HepG2 (cell line): ENCODE measurements at regions not wholly inside any gene's neighbourhood (a gene's known extent, or its start where the extent isn't known, plus 50 kb on each side); places are given as distances from the start of the nearest gene placed in this dataset.

Experiments
- PCBP1 ChIP-seq: fragments of 200-400 bp; formaldehyde crosslinking; IDR thresholded peaks from 2 replicates; pipeline ENCODE4 v1.6.1; 2017; ENCODE audit warnings: mild to moderate bottlenecking, low read depth, low read length, borderline replicate concordance
- PHF20 ChIP-seq: sonication (generic); formaldehyde crosslinking; IDR thresholded peaks from 2 replicates; pipeline ENCODE4 v1.5.0; 2020; ENCODE audit warnings: mild to moderate bottlenecking, missing genetic modification reagents
- SSRP1 ChIP-seq: IDR thresholded peaks from 2 replicates; pipeline ENCODE4 v1.6.1; 2016; ENCODE audit warnings: control low read depth
- ZFP37 ChIP-seq: sonication (generic); formaldehyde crosslinking; IDR thresholded peaks from 2 replicates; pipeline ENCODE4 v1.4.0; 2020; ENCODE audit warnings: missing genetic modification reagents, borderline replicate concordance
- ZNF180 ChIP-seq: sonication (generic); formaldehyde crosslinking; IDR thresholded peaks from 2 replicates; pipeline ENCODE4 v1.4.0; 2020; ENCODE audit warnings: low read depth, missing genetic modification reagents, borderline replicate concordance
- ZNF207 ChIP-seq: fragments of 450-650 bp; IDR thresholded peaks from 2 replicates; pipeline ENCODE4 v1.6.1; 2016; ENCODE audit warnings: antibody characterized with exemption, borderline replicate concordance
- ZNF230 ChIP-seq: sonication (generic); formaldehyde crosslinking; IDR thresholded peaks from 2 replicates; pipeline ENCODE4 v1.4.0; 2020; ENCODE audit warnings: mild to moderate bottlenecking, missing genetic modification reagents
- ZNF232 ChIP-seq: sonication (generic); formaldehyde crosslinking; IDR thresholded peaks from 2 replicates; pipeline ENCODE4 v1.4.0; 2020; ENCODE audit warnings: missing genetic modification reagents, borderline replicate concordance
- ZNF746 ChIP-seq: sonication (generic); formaldehyde crosslinking; IDR thresholded peaks from 2 replicates; pipeline ENCODE4 v1.8.0; 2022; ENCODE audit warnings: mild to moderate bottlenecking, missing genetic modification reagents
- TF ChIP-seq, protein P1 (sequence below): IDR thresholded peaks from 2 replicates; pipeline ENCODE4 v1.6.1; 2016; ENCODE audit warnings: low read depth, missing genetic modification reagents, missing compliant biosample characterization
- TF ChIP-seq, protein P2 (sequence below): sonication (generic); formaldehyde crosslinking; IDR thresholded peaks from 2 replicates; pipeline ENCODE4 v1.5.0; 2020; ENCODE audit warnings: missing genetic modification reagents
- TF ChIP-seq, protein P3 (sequence below): sonication (generic); formaldehyde crosslinking; IDR thresholded peaks from 2 replicates; pipeline ENCODE4 v1.5.0; 2020; ENCODE audit warnings: missing genetic modification reagents
- TF ChIP-seq, protein P4 (sequence below): sonication (generic); formaldehyde crosslinking; IDR thresholded peaks from 2 replicates; pipeline ENCODE4 v1.5.1; 2020; ENCODE audit warnings: mild to moderate bottlenecking, missing genetic modification reagents, borderline replicate concordance
- TF ChIP-seq, protein P5 (sequence below): IDR thresholded peaks from 2 replicates; pipeline ENCODE4 v1.6.1; 2016; ENCODE audit warnings: missing genetic modification reagents, missing compliant biosample characterization

DNA sequence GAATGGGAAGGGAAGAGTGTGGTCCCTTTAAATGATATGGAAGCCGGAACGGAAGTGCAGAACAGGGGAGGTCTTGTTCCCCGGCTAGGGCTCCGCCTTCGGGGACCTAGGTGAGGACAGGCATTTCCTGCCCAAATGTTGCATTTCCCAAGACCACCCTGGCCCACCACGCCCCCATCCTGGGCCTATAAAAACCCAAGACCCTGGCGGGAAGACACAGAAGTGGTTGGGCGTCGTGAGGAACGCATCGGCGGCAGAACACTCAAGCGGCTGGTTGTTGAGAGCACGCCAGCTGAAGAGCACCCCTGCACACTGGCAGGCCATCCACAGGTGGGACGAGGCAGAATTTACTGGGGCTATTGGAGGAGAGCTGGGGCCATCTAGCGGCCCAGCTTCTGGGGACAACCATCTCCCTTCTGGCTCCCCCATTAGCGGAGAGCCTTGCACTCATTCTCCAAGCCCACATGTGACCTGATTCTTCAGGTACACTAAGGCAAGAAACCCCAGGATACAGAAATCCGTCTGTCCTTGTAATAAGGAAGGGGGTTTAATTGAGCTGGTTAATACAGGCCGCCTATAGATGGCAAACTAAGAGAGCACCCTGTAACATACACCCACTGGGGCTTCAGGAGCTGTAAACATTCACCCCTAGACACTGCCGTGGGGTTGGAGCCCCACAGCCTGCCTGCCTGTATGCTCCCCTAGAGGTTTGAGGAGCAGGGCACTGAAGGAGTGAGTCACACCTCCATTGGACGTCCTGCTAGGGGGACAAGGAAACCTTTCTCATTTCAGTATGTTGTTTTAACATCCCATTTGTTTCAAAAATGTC is 1327.9 kb downstream of the BRINP3 start (continued):
- TF ChIP-seq, protein P1, sequence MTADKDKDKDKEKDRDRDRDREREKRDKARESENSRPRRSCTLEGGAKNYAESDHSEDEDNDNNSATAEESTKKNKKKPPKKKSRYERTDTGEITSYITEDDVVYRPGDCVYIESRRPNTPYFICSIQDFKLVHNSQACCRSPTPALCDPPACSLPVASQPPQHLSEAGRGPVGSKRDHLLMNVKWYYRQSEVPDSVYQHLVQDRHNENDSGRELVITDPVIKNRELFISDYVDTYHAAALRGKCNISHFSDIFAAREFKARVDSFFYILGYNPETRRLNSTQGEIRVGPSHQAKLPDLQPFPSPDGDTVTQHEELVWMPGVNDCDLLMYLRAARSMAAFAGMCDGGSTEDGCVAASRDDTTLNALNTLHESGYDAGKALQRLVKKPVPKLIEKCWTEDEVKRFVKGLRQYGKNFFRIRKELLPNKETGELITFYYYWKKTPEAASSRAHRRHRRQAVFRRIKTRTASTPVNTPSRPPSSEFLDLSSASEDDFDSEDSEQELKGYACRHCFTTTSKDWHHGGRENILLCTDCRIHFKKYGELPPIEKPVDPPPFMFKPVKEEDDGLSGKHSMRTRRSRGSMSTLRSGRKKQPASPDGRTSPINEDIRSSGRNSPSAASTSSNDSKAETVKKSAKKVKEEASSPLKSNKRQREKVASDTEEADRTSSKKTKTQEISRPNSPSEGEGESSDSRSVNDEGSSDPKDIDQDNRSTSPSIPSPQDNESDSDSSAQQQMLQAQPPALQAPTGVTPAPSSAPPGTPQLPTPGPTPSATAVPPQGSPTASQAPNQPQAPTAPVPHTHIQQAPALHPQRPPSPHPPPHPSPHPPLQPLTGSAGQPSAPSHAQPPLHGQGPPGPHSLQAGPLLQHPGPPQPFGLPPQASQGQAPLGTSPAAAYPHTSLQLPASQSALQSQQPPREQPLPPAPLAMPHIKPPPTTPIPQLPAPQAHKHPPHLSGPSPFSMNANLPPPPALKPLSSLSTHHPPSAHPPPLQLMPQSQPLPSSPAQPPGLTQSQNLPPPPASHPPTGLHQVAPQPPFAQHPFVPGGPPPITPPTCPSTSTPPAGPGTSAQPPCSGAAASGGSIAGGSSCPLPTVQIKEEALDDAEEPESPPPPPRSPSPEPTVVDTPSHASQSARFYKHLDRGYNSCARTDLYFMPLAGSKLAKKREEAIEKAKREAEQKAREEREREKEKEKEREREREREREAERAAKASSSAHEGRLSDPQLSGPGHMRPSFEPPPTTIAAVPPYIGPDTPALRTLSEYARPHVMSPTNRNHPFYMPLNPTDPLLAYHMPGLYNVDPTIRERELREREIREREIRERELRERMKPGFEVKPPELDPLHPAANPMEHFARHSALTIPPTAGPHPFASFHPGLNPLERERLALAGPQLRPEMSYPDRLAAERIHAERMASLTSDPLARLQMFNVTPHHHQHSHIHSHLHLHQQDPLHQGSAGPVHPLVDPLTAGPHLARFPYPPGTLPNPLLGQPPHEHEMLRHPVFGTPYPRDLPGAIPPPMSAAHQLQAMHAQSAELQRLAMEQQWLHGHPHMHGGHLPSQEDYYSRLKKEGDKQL (CRISPR knock-in tag), result no peak
- TF ChIP-seq ZFP37 (CRISPR knock-in tag) (no peak), ZNF230 (CRISPR knock-in tag) (no peak), PCBP1 (no peak), ZNF746 (no peak), ZNF207 (no peak), ZNF232 (CRISPR knock-in tag) (peak; percentile 34; the same call in 1 of the 2 replicates), SSRP1 (CRISPR knock-in tag) (no peak), PHF20 (CRISPR knock-in tag) (no peak), ZNF180 (CRISPR knock-in tag) (no peak)
- TF ChIP-seq, protein P2, sequence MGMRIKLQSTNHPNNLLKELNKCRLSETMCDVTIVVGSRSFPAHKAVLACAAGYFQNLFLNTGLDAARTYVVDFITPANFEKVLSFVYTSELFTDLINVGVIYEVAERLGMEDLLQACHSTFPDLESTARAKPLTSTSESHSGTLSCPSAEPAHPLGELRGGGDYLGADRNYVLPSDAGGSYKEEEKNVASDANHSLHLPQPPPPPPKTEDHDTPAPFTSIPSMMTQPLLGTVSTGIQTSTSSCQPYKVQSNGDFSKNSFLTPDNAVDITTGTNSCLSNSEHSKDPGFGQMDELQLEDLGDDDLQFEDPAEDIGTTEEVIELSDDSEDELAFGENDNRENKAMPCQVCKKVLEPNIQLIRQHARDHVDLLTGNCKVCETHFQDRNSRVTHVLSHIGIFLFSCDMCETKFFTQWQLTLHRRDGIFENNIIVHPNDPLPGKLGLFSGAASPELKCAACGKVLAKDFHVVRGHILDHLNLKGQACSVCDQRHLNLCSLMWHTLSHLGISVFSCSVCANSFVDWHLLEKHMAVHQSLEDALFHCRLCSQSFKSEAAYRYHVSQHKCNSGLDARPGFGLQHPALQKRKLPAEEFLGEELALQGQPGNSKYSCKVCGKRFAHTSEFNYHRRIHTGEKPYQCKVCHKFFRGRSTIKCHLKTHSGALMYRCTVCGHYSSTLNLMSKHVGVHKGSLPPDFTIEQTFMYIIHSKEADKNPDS (CRISPR knock-in tag), result no peak
- TF ChIP-seq, protein P3, sequence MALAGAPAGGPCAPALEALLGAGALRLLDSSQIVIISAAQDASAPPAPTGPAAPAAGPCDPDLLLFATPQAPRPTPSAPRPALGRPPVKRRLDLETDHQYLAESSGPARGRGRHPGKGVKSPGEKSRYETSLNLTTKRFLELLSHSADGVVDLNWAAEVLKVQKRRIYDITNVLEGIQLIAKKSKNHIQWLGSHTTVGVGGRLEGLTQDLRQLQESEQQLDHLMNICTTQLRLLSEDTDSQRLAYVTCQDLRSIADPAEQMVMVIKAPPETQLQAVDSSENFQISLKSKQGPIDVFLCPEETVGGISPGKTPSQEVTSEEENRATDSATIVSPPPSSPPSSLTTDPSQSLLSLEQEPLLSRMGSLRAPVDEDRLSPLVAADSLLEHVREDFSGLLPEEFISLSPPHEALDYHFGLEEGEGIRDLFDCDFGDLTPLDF (CRISPR knock-in tag), result peak; percentile 31; the same call in 1 of the 2 replicates
- TF ChIP-seq, protein P4, sequence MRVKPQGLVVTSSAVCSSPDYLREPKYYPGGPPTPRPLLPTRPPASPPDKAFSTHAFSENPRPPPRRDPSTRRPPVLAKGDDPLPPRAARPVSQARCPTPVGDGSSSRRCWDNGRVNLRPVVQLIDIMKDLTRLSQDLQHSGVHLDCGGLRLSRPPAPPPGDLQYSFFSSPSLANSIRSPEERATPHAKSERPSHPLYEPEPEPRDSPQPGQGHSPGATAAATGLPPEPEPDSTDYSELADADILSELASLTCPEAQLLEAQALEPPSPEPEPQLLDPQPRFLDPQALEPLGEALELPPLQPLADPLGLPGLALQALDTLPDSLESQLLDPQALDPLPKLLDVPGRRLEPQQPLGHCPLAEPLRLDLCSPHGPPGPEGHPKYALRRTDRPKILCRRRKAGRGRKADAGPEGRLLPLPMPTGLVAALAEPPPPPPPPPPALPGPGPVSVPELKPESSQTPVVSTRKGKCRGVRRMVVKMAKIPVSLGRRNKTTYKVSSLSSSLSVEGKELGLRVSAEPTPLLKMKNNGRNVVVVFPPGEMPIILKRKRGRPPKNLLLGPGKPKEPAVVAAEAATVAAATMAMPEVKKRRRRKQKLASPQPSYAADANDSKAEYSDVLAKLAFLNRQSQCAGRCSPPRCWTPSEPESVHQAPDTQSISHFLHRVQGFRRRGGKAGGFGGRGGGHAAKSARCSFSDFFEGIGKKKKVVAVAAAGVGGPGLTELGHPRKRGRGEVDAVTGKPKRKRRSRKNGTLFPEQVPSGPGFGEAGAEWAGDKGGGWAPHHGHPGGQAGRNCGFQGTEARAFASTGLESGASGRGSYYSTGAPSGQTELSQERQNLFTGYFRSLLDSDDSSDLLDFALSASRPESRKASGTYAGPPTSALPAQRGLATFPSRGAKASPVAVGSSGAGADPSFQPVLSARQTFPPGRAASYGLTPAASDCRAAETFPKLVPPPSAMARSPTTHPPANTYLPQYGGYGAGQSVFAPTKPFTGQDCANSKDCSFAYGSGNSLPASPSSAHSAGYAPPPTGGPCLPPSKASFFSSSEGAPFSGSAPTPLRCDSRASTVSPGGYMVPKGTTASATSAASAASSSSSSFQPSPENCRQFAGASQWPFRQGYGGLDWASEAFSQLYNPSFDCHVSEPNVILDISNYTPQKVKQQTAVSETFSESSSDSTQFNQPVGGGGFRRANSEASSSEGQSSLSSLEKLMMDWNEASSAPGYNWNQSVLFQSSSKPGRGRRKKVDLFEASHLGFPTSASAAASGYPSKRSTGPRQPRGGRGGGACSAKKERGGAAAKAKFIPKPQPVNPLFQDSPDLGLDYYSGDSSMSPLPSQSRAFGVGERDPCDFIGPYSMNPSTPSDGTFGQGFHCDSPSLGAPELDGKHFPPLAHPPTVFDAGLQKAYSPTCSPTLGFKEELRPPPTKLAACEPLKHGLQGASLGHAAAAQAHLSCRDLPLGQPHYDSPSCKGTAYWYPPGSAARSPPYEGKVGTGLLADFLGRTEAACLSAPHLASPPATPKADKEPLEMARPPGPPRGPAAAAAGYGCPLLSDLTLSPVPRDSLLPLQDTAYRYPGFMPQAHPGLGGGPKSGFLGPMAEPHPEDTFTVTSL (CRISPR knock-in tag), result no peak
- TF ChIP-seq, protein P5, sequence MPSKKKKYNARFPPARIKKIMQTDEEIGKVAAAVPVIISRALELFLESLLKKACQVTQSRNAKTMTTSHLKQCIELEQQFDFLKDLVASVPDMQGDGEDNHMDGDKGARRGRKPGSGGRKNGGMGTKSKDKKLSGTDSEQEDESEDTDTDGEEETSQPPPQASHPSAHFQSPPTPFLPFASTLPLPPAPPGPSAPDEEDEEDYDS, result no peak
